GM23338 (cell line): ENCODE measurements at regions not wholly inside any gene's neighbourhood (a gene's known extent, or its start where the extent isn't known, plus 50 kb on each side); places are given as distances from the start of the nearest gene placed in this dataset.

Experiments used
- ATAC-seq: fragments of 200-7000 bp; cut with Tn5 transposase; 3 replicates; pipeline ENCODE4 v1.9.1; 2020
- DNase-seq: peaks from one replicate; pipeline ENCODE4 v3.0.0-alpha.2; 2015; ENCODE audit warnings: low spot score
- H2AFZ ChIP-seq: fragments of 200-600 bp; sonication (generic); 2 replicates; pipeline ENCODE4 v1.8.0; 2016; ENCODE audit warnings: antibody characterized with exemption, mild to moderate bottlenecking, moderate library complexity
- H3F3A ChIP-seq: fragments of 200-600 bp; sonication (generic); replicated peaks from 2 replicates; pipeline ENCODE4 v1.8.0; 2017; ENCODE audit warnings: antibody characterized with exemption, mixed run types, low read depth
- H3K27ac ChIP-seq: fragments of 200-600 bp; sonication (generic); 2 replicates; pipeline ENCODE4 v1.6.1; 2016; ENCODE audit warnings: low read depth
- H3K27me3 ChIP-seq: fragments of 200-600 bp; sonication (generic); 2 replicates; pipeline ENCODE4 v1.8.0; 2016; ENCODE audit warnings: mild to moderate bottlenecking, mixed run types, moderate library complexity; ENCODE audit not compliant: insufficient read depth
- H3K36me3 ChIP-seq: fragments of 200-600 bp; sonication (generic); 2 replicates; pipeline ENCODE4 v1.8.0; 2016; ENCODE audit warnings: mild to moderate bottlenecking; ENCODE audit not compliant: insufficient read depth
- H3K4me1 ChIP-seq: fragments of 200-600 bp; sonication (generic); 2 replicates; pipeline ENCODE4 v1.8.0; 2016; ENCODE audit warnings: mild to moderate bottlenecking, moderate library complexity; ENCODE audit not compliant: insufficient read depth
- H3K4me2 ChIP-seq: fragments of 200-600 bp; sonication (generic); 2 replicates; pipeline ENCODE4 v1.7.1; 2017; ENCODE audit warnings: mixed run types
- H3K4me3 ChIP-seq: fragments of 200-600 bp; sonication (generic); 2 replicates; pipeline ENCODE4 v1.6.1; 2016; ENCODE audit warnings: mixed run types
- H3K79me2 ChIP-seq: fragments of 200-600 bp; sonication (generic); replicated peaks from 2 replicates; pipeline ENCODE4 v1.8.0; 2017; ENCODE audit warnings: mild to moderate bottlenecking; ENCODE audit not compliant: insufficient read depth
- H3K9me2 ChIP-seq: fragments of 200-600 bp; sonication (generic); 2 replicates; pipeline ENCODE4 v1.8.0; 2017; ENCODE audit not compliant: insufficient read depth
- H4K20me1 ChIP-seq: fragments of 200-600 bp; sonication (generic); replicated peaks from 2 replicates; pipeline ENCODE4 v1.8.0; 2017; ENCODE audit warnings: mild to moderate bottlenecking; ENCODE audit not compliant: insufficient read depth
- H3K27ac Mint-ChIP-seq: 2 replicates; pipeline ENCODE4 v1.8.0; 2020; ENCODE audit warnings: inconsistent platforms, mild to moderate bottlenecking, moderate library complexity, mixed read lengths
- H3K27me3 Mint-ChIP-seq: 3 replicates; pipeline ENCODE4 v1.8.0; 2022; ENCODE audit warnings: low read depth, mild to moderate bottlenecking, moderate library complexity, mixed read lengths, inconsistent platforms; ENCODE audit not compliant: insufficient read depth, poor library complexity
- H3K36me3 Mint-ChIP-seq: 3 replicates; pipeline ENCODE4 v1.8.0; 2021; ENCODE audit warnings: low read depth, mild to moderate bottlenecking, inconsistent platforms, moderate library complexity, mixed read lengths
- H3K4me1 Mint-ChIP-seq: 3 replicates; pipeline ENCODE4 v1.8.0; 2020; ENCODE audit warnings: mild to moderate bottlenecking, inconsistent platforms, mixed read lengths
- H3K4me3 Mint-ChIP-seq: 3 replicates; pipeline ENCODE4 v1.8.0; 2021; ENCODE audit warnings: moderate library complexity, mild to moderate bottlenecking, inconsistent platforms, mixed read lengths
- H3K9me3 Mint-ChIP-seq: 3 replicates; pipeline ENCODE4 v1.8.0; 2020; ENCODE audit warnings: moderate library complexity, mild to moderate bottlenecking, inconsistent platforms, mixed read lengths
- CREB1 ChIP-seq: fragments of 250-450 bp; sonication (Bioruptor Pico); IDR thresholded peaks from 2 replicates; pipeline ENCODE4 v1.5.0; 2020; ENCODE audit warnings: low read depth, mild to moderate bottlenecking, moderate library complexity
- CTCF ChIP-seq, 2 experiments: fragments of 200-600 bp in 1 of 2; sonication (generic) in 1 of 2; conservative IDR thresholded peaks; 2 replicates each; pipeline versions ENCODE4 v1.5.1 to v1.6.1; 2016 to 2017; ENCODE audit warnings: antibody characterized with exemption in 2 of 2, low read depth in 2 of 2, mild to moderate bottlenecking in 2 of 2, moderate library complexity in 1 of 2
- ETS1 ChIP-seq: IDR thresholded peaks from 2 replicates; pipeline ENCODE4 v1.6.1; 2016; ENCODE audit warnings: antibody characterized with exemption
- EZH2 ChIP-seq: fragments of 200-600 bp; sonication (generic); IDR thresholded peaks from one replicate; pipeline ENCODE4 v1.8.0; 2017; ENCODE audit warnings: antibody characterized with exemption, mild to moderate bottlenecking, low read depth; ENCODE audit not compliant: unreplicated experiment
- EZH2phosphoT487 ChIP-seq: fragments of 200-600 bp; sonication (generic); IDR thresholded peaks from one replicate; pipeline ENCODE4 v1.8.1; 2018; ENCODE audit warnings: antibody characterized with exemption; ENCODE audit not compliant: unreplicated experiment
- JUNB ChIP-seq: IDR thresholded peaks from one replicate; pipeline ENCODE4 v1.6.1; 2016; ENCODE audit warnings: antibody characterized with exemption; ENCODE audit not compliant: unreplicated experiment
- NANOG ChIP-seq: IDR thresholded peaks from 2 replicates; pipeline ENCODE4 v1.6.1; 2016; ENCODE audit warnings: antibody characterized with exemption, borderline replicate concordance
- POLR2AphosphoS5 ChIP-seq: IDR thresholded peaks from 2 replicates; pipeline ENCODE4 v1.6.1; 2016; ENCODE audit warnings: antibody characterized with exemption, low read depth
- REST ChIP-seq: IDR thresholded peaks from one replicate; pipeline ENCODE4 v1.6.1; 2018; ENCODE audit warnings: antibody characterized with exemption; ENCODE audit not compliant: unreplicated experiment
- STAT1 ChIP-seq: IDR thresholded peaks from one replicate; pipeline ENCODE4 v1.6.1; 2016; ENCODE audit warnings: antibody characterized with exemption; ENCODE audit not compliant: unreplicated experiment
- ZNF114 ChIP-seq: fragments of 250-450 bp; sonication (Bioruptor Pico); IDR thresholded peaks from 2 replicates; pipeline ENCODE4 v1.5.0; 2020; ENCODE audit warnings: mild to moderate bottlenecking, moderate library complexity
- ZNF331 ChIP-seq: fragments of 250-450 bp; sonication (Bioruptor Pico); IDR thresholded peaks from 2 replicates; pipeline ENCODE4 v1.5.0; 2020; ENCODE audit warnings: low read depth, mild to moderate bottlenecking, moderate library complexity
- ZNF462 ChIP-seq: fragments of 250-450 bp; sonication (Bioruptor Pico); IDR thresholded peaks from 2 replicates; pipeline ENCODE4 v1.5.0; 2020; ENCODE audit warnings: mild to moderate bottlenecking, moderate library complexity

DNA sequence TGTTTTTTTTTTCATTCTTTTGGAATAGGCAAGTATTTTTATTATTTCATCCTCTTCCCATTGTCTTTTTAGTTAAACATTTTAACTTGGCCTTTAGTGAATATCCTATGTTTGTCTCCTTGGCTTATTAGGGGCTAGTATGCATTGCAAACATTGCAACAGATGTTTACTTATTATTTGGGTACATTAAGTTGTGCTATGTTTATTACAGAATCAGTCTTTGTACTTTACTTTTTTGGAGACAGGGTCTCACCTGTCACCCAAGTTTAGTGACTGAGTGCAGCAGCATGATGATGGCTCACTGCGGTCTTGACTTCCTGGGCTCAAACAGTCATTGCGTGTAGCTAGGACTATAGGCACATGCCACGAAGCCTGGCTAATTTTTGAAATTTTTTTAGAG, 51.1 kb upstream of the NUDT6 start:
- no peaks in the 10 kb centered on the region; the same call in 1 of the 2 replicates for H3K79me2 ChIP-seq
- Mint-ChIP-seq H3K36me3 (peaks cover 53% of the 10 kb centered on the region), H3K4me3 (no peak overlapping the region), H3K9me3 (peaks cover 35% of the 10 kb centered on the region), H3K27me3 (peaks cover 2% of the 10 kb centered on the region), H3K4me1 (no peaks in the 10 kb centered on the region), H3K27ac (no peak overlapping the region)
- H4K20me1 ChIP-seq: 0 out of 2 replicates have a peak, but pooled peaks cover 3% of the 10 kb centered on the region
- no peak overlapping the region for H3K27ac ChIP-seq
- no peaks in the 10 kb centered on the region for H3F3A ChIP-seq
- H3K9me2 ChIP-seq: no peaks in the 10 kb centered on the region
- DNase-seq (no peak), ATAC-seq (no peak)
- H3K4me2 ChIP-seq: no peak overlapping the region
- H3K36me3 ChIP-seq: peaks cover 21% of the 10 kb centered on the region; the same call in 1 of the 2 replicates
- TF ChIP-seq NANOG (no peak), CREB1 (CRISPR knock-in tag) (no peak), REST (no peak), ZNF462 (CRISPR knock-in tag) (no peak), EZH2phosphoT487 (no peak), ETS1 (no peak), EZH2 (no peak), ZNF114 (CRISPR knock-in tag) (no peak), STAT1 (no peak), CTCF (conservative IDR thresholded peaks at IDR 0.05; ENCODE audit: low read depth in 2 of 2) (no peak), POLR2AphosphoS5 (no peak), ZNF331 (no peak), JUNB (no peak)
- H3K4me1 ChIP-seq: no peaks in the 10 kb centered on the region
- no peak overlapping the region for H2AFZ ChIP-seq
- no peaks in the 10 kb centered on the region for H3K27me3 ChIP-seq
- H3K4me3 ChIP-seq: no peak overlapping the region
